ENCODE measurements at regions not wholly inside any gene's neighbourhood (a gene's known extent, or its start where the extent isn't known, plus 50 kb on each side); places are given as distances from the start of the nearest gene placed in this dataset.
"Not testable (repeated sequence)": the region's sequence is repeated elsewhere in the genome, so short reads cannot be mapped to it uniquely, and the experiment has no call there.

DNA sequence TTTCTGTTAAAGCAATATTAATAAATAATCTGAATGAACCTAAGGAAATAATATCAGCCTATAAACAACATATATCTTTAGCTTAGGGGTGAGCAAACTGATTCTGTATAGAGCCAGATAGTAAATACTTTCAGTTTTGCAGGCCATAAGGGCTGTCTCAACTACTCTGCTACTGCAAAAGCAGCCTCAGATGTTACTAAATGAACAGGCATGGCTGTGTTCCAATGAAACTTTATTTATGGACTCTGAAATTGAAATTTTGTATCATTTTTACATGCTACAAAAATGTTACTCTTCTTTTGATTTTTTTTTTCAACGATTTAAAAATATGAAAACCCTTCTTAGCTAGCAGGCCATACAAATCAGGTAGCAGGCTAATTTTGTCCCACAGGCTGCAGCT, 212.8 kb upstream of the PRICKLE2 start:
- H3K36me3 ChIP-seq, result no peaks in the 10 kb centered on the region
- H3K4me1 ChIP-seq (ENCODE audit: control insufficient read depth in 1 of 2, insufficient read depth in 1 of 2, low read depth in 1 of 2, low read length in 1 of 2), result no peaks in the 10 kb centered on the region
- TF ChIP-seq, protein P1, sequence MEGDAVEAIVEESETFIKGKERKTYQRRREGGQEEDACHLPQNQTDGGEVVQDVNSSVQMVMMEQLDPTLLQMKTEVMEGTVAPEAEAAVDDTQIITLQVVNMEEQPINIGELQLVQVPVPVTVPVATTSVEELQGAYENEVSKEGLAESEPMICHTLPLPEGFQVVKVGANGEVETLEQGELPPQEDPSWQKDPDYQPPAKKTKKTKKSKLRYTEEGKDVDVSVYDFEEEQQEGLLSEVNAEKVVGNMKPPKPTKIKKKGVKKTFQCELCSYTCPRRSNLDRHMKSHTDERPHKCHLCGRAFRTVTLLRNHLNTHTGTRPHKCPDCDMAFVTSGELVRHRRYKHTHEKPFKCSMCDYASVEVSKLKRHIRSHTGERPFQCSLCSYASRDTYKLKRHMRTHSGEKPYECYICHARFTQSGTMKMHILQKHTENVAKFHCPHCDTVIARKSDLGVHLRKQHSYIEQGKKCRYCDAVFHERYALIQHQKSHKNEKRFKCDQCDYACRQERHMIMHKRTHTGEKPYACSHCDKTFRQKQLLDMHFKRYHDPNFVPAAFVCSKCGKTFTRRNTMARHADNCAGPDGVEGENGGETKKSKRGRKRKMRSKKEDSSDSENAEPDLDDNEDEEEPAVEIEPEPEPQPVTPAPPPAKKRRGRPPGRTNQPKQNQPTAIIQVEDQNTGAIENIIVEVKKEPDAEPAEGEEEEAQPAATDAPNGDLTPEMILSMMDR (IDR thresholded peaks at IDR 0.05), result no peak
- H3K27me3 ChIP-seq, result peaks cover 57% of the 10 kb centered on the region
- H3K27ac ChIP-seq, result no peak overlapping the region
- no peaks in the 10 kb centered on the region for H3K9me3 ChIP-seq
- no peak overlapping the region for H3K4me3 ChIP-seq (ENCODE audit: low read depth in 1 of 2, low read length in 1 of 2)

DNA sequence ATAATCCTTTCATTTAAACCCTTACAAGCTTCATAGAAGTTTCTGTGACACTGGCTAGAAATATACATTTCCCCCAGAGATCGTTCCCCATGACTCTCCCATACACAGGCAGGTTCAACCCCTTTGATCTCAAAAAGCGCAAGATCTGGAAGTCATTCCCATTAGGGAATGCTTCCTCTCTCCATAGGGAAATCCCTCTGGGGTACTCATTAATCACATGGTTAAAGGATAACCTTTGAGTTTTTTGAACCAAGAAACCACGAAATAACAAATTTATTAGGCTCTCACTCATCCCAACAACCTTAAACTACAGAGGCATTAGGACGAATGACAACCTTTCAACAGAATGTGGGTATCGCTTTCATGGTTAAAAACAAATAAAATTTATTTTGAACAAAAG, 211.9 kb upstream of the PRICKLE2 start:
- H3K27ac ChIP-seq, result no peak overlapping the region
- H3K4me3 ChIP-seq (ENCODE audit: low read depth in 1 of 2, low read length in 1 of 2), result no peak overlapping the region
- no peaks in the 10 kb centered on the region for H3K4me1 ChIP-seq (ENCODE audit: control insufficient read depth in 1 of 2, insufficient read depth in 1 of 2, low read depth in 1 of 2, low read length in 1 of 2)
- H3K36me3 ChIP-seq, result no peaks in the 10 kb centered on the region
- peaks cover 48% of the 10 kb centered on the region for H3K27me3 ChIP-seq
- TF ChIP-seq, protein P1 (IDR thresholded peaks at IDR 0.05), result no peak
- no peaks in the 10 kb centered on the region for H3K9me3 ChIP-seq

DNA sequence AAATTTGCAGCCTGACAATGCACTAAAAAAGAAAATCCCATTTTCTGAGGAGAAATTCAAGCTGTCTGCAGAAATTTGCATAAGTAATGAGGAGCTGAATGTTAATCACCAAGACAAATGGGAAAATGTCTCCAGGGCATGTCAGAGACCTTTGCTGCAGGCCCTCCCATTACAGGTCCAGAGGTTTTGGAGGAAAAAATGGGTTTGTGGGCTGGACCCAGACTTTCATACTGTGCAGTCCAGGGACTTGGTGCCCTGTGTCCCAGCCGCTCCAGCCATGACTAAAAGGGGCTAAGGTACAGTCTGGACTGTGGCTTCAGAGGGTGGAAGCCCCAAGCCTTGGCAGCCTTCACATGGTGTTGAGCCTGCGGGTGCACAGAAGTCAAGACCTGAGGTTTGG, 209.8 kb upstream of the PRICKLE2 start:
- H3K27ac ChIP-seq; H3K4me3 ChIP-seq (ENCODE audit: low read depth in 1 of 2, low read length in 1 of 2); H3K4me1 ChIP-seq (ENCODE audit: control insufficient read depth in 1 of 2, insufficient read depth in 1 of 2, low read depth in 1 of 2, low read length in 1 of 2); H3K36me3 ChIP-seq; H3K9me3 ChIP-seq: not testable (repeated sequence)
- peaks cover 28% of the 10 kb centered on the region for H3K27me3 ChIP-seq

DNA sequence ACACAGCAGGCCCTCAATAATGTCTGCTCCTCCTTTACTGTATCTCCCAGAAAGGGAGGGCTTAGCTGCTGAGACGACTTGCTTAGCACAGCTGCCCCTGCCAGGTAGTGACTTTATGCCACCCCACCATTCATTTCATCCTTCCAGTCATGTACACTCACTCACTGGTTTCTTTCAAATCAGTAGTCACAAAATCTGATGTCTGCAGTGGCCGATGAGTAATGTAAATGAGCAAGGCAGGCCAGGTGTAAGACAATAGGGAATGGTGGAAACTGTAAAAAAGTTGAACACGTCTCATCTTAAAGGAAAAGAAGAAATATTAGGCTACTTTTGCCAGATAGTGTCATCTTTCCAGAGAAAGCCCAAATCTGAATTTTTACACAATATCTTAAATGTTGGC, 207.6 kb upstream of the PRICKLE2 start:
- Histone ChIP-seq H3K27ac (no peak overlapping the region), H3K27me3 (peaks cover 6% of the 10 kb centered on the region), H3K4me3 (ENCODE audit: low read depth in 1 of 2, low read length in 1 of 2) (no peak overlapping the region), H3K4me1 (ENCODE audit: control insufficient read depth in 1 of 2, insufficient read depth in 1 of 2, low read depth in 1 of 2, low read length in 1 of 2) (no peaks in the 10 kb centered on the region), H3K9me3 (no peaks in the 10 kb centered on the region), H3K36me3 (no peaks in the 10 kb centered on the region)
- TF ChIP-seq, protein P1 (IDR thresholded peaks at IDR 0.05), result no peak

DNA sequence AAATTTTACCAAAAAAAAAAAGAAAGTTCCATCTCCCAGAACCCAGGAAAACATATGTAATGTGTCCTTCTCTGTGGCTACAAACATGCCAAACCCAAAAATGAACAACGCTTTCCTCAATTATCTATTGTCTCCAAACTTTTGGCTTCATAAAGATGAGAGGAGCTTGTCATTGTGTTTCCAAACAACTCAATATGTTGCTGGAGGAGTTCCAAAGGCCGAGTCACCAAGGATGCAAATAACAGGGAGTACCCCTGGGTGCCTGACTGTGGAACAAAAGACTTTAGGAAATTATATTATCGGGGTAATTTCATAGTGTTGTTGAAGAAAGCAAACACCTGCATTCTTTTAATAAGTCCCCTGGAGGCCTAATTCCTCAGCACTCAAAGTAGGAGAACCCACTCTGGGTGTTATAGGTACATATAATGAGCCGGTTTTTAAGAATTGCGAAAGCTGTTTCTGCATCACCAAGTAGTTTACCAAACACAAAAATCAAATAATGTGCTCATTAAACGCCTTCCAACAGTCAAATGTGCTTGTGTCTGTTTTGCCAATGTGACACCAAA, 206.3 kb upstream of the PRICKLE2 start:
- H3K9me3 ChIP-seq, result no peaks in the 10 kb centered on the region
- TF ChIP-seq, protein P1 (IDR thresholded peaks at IDR 0.05), result no peak
- no peaks in the 10 kb centered on the region for H3K36me3 ChIP-seq
- no peaks in the 10 kb centered on the region for H3K4me1 ChIP-seq (ENCODE audit: control insufficient read depth in 1 of 2, insufficient read depth in 1 of 2, low read depth in 1 of 2, low read length in 1 of 2)
- H3K27ac ChIP-seq, result no peak overlapping the region
- no peaks in the 10 kb centered on the region for H3K27me3 ChIP-seq
- H3K4me3 ChIP-seq (ENCODE audit: low read depth in 1 of 2, low read length in 1 of 2), result no peak overlapping the region

DNA sequence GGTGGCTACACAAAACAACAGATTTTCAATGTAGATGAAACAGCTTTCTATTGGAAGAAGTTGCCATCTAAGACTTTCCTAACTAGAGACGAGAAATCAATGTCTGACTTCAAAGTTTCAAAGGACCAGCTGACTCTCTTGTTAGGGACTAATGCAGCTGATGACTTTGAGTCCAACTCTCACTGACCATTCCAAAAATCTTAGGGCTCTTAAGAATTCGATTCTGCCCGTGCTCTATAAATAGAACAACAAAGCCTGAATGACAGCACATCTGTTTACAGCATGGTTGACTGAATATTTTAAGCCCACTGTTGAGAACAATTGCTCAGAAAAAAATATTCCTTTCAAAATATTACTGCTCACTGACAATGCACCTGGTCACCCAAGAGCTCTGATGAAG, 202.4 kb upstream of the PRICKLE2 start:
- H3K4me3 ChIP-seq (ENCODE audit: low read depth in 1 of 2, low read length in 1 of 2), result no peak overlapping the region
- H3K27me3 ChIP-seq, result no peaks in the 10 kb centered on the region
- no peak overlapping the region for H3K27ac ChIP-seq
- TF ChIP-seq, protein P1 (IDR thresholded peaks at IDR 0.05), result no peak
- no peaks in the 10 kb centered on the region for H3K9me3 ChIP-seq
- H3K4me1 ChIP-seq (ENCODE audit: control insufficient read depth in 1 of 2, insufficient read depth in 1 of 2, low read depth in 1 of 2, low read length in 1 of 2), result no peaks in the 10 kb centered on the region
- no peaks in the 10 kb centered on the region for H3K36me3 ChIP-seq
